ENCODE measurements at regions not wholly inside any gene's neighbourhood (a gene's known extent, or its start where the extent isn't known, plus 50 kb on each side); places are given as distances from the start of the nearest gene placed in this dataset.

GRCh38 chr6:126529637-126530362, 189.9 kb downstream of the CENPW start:
- TF ChIP-seq, protein P1, sequence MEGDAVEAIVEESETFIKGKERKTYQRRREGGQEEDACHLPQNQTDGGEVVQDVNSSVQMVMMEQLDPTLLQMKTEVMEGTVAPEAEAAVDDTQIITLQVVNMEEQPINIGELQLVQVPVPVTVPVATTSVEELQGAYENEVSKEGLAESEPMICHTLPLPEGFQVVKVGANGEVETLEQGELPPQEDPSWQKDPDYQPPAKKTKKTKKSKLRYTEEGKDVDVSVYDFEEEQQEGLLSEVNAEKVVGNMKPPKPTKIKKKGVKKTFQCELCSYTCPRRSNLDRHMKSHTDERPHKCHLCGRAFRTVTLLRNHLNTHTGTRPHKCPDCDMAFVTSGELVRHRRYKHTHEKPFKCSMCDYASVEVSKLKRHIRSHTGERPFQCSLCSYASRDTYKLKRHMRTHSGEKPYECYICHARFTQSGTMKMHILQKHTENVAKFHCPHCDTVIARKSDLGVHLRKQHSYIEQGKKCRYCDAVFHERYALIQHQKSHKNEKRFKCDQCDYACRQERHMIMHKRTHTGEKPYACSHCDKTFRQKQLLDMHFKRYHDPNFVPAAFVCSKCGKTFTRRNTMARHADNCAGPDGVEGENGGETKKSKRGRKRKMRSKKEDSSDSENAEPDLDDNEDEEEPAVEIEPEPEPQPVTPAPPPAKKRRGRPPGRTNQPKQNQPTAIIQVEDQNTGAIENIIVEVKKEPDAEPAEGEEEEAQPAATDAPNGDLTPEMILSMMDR (IDR thresholded peaks at IDR 0.05): no peak

- TF ChIP-seq, protein P1 (IDR thresholded peaks at IDR 0.05): no peak
Observed at GRCh38 chr6:126530775-126531174, 190.9 kb downstream of the CENPW start.

DNA sequence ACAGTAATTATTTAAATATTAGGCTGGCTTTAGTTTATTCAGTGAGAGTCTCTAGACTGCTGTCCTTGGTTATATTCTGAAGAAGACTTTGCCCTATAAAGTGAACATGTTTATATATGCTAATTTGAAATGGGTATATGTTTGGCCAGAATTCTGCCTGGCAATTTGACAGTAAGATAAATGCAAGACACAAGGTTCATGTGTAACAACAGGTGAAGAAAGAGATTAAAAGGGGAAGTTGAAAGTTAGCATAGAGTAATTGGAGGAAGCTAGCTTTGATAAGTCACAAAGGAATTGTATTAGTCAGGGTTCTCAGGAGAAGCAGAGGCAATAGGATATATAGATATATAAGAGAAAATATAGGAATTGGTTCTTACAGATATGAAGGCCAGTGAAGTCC, 191.4 kb downstream of the CENPW start:
- TF ChIP-seq, protein P1 (IDR thresholded peaks at IDR 0.05): no peak

DNA sequence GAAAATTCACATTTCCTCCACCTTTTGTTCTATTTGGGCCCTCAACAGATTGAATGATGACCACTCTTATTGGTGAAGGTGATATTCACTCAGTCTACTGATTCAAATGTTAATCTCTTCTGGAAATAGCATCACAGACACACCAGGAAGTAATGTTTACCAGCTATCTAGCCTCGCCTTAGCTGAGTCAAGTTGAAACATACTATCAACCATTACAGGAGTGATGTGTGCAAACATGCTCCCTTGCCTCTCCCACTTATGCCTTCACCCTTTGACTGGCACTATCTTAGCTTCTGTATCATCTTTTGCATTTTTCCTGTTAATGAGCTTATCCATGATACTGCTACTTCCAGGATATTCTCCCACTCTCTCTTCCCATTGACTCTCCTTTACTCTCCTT, 191.9 kb downstream of the CENPW start:
- TF ChIP-seq, protein P1 (IDR thresholded peaks at IDR 0.05): no peak

GRCh38 chr6:126534401-126534800, 194.5 kb downstream of the CENPW start:
- TF ChIP-seq, protein P1 (IDR thresholded peaks at IDR 0.05): no peak

- TF ChIP-seq, protein P1 (IDR thresholded peaks at IDR 0.05): no peak
Observed at GRCh38 chr6:126535138-126535537, 195.2 kb downstream of the CENPW start.

- TF ChIP-seq, protein P1 (IDR thresholded peaks at IDR 0.05): no peak
Observed at GRCh38 chr6:126535595-126535994, 195.7 kb downstream of the CENPW start.

Data from LNCAP (cell line).